HG03108 (cell line): ENCODE measurements at regions not wholly inside any gene's neighbourhood (a gene's known extent, or its start where the extent isn't known, plus 50 kb on each side); places are given as distances from the start of the nearest gene placed in this dataset.
"Not testable (repeated sequence)": the region's sequence is repeated elsewhere in the genome, so short reads cannot be mapped to it uniquely, and the experiment has no call there.

Source experiments
- ATAC-seq: cut with Tn5 transposase; IDR thresholded peaks from one replicate; pipeline ENCODE4 v1.9.1; 2021; ENCODE audit warnings: moderate library complexity; ENCODE audit not compliant: unreplicated experiment

DNA sequence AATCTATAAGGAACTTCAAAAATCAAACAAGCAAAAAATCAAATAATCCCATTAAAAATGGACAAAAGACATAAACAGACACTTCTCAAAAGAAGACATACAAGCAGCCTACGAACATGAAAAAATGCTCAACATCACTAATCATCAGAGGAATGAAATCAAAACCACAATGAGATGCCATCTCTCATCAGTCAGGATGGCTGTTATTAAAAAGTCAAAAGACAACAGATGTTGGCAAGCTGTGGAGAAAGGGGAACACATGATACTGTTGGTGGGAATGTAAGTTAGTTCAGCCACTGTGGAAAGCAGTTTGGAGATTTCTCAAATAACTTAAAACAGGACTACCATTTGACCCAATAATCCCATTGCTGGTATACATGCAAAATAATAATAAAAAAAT lies 226.4 kb downstream of the S1PR1 start:
- no peak for ATAC-seq

DNA sequence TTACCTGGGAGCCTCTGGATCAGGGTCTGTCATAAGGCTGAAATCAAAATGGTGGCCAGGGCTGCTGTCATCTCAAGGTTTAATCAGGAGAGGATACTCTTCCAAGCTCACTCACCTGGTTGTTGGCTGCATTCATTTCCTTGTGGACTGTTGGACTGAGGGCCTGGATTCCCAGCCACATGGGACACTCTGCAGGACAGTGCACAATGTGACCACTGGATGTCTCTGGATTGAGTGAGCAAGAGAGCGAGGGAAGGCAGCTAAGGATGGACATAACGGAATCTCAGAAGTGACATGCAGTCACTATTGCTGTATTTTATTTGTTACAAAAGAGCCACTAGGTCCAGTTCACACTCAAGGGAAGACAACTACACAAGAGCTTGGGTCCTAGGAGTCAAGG lies 229.1 kb downstream of the S1PR1 start:
- no peak for ATAC-seq

DNA sequence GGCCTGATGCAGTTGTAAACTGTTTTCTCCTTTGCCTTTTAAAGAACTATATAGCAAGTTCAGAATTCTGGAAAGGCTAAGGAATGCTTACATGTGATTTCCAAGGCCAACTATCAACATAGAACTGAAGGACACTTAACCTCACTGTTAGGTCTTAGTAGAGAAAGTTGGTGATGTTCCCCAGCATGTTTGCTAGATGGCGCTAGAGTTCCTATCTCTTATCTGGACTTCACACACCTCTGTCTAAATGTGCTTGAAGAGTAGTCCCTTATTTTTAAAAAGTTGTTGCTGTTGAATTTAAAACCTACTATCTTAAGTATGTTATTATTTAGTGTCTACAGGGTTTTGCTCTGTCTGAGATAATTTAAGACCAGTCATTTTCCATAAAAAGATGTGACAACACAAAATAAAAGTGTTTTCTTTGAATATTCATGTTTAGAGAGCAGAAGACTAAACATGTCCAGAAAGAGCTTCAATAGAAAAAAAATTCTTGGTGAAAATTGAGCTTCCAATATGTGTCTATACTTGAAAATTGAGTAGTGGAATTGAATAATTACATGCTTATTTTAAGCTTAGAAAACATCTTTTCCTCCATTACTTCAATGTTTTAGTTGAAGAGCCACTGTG lies 237.3 kb downstream of the S1PR1 start:
- ATAC-seq, result no peak

DNA sequence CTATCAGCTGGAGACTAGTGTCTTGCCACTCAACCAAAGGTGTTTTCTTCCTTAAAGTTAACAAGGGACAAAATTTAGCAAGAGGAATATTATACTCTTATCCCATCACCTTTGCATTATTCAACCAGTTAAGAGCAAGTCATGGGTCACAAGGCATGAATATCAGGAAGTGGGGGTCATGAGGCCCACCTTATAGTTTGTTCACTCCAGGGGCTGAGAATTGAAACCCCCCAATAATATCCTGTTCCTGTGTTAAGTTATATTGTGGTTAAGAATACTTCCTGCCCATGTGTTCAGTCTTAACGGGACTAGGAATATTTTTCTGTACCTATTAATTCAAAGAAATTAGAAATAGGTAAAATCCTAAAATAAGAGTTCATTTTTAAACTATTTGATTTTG lies 239.7 kb downstream of the S1PR1 start:
- no peak for ATAC-seq

DNA sequence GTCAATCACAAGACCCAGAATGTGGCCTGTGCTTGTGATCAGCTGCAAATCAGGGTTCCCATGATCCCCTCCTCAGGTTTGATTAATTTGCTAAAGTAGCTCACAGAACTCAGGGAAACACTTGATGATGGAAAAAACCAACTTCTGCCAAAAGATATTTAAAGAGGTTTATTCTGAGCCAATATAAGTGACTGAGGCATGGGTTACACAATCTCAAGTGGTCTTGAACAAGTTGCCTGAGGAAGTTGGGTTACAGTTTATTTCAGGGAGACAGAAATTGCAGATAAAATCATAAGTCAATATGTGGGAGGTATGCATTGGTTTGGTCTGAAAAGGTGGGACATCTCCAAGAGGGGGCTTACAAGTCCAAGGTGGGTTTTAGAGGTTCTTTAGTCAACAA lies 243.1 kb downstream of the S1PR1 start:
- ATAC-seq, result no peak

DNA sequence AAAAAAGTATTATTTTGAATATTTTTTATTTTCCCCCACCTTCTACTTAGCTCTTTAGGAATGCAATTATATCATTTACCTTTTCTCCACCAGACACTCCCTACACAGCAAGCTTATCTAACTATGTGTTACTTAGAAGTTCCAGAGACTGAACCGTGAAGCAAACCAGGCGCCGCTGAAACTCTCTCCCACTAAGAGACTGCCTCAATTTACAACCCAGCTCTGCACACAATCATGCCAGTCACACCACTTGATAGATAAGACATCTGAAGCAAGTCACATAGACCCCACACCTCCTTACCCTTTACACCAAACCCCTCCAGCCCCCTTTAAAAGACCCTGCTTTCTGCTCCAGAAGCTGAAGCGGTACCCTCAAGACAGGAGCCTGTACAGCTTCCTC lies 245.5 kb downstream of the S1PR1 start:
- no peak for ATAC-seq

DNA sequence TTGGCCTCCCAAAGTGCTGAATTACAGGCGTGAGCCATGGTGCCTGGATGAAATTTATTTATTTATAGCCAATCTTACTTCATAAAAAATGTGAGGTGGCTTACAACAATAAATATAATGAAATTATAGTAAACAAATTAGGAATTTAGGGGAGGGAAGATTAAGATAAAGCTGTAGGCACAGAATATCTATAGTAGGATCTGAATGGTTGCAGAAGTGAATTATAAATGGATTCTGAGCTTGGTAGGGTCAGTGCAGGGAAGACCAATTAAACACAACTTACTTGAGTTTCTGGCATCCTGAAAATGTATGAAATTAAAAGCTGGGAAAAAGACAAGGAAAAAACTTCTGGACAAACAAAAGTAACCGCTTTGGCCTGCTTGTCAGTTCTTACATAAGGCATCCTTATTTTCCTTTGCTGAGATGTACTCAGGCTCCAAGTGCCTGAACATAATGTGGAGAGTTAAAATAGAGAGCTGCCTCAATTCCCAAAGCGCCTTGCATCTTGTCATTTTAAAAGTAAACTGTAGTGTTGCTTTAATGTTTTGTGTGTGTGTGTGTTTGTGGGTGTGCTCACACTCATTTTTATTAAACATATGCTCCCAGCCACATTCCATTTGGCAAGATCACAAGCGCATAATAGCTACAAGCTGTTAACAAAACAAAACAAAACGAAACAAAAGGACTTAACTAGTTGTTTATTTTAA lies 247.3 kb downstream of the S1PR1 start:
- ATAC-seq, result no peak

DNA sequence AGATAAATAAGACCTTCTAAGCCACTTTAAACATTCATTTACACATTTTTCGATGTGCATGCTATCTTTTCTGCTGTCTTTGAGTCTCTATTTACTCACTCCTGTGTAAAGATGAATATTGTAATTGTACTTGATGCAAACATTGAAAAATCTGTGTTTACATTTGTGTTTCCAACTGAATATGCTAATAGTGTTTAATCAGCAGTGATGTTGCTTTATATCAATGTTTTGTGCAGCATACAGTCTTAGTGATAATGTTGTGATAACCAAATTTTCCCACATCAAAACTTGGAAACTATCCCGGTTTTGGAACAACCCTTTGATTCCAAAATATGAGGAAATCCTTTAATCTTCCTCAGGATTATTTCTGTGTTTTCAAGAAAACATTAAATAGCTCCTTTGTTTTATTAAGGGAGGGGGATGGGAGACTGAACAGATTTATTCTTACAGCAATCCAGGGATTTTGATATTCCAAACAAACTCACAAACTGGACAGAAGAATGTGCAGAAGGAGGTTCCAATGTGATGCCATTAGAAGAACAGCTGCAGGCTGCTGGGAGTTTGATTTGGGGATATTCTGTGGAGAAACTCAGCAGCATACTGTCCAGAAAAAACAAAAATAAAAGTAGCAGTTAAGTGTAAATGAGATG lies 248.0 kb downstream of the S1PR1 start:
- no peak for ATAC-seq

DNA sequence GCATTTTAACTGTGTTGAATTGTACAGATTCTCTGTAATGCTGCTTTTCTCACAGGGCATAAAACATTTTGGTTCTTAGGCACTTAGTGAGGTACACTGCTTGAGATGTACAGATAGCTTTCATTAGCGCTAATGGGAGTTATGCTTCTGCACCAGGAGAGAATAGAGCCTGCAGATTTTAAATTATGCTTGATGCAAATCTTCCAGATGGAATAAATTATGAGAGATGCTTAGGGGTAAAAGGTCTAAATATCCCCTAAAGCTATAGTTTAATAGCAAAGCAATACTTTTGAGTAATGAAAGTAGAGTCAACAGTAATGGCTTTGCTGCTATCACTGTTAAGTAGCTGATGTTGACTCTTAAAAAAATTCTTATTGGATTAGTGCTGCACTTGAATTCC lies 248.9 kb downstream of the S1PR1 start:
- no peak for ATAC-seq

DNA sequence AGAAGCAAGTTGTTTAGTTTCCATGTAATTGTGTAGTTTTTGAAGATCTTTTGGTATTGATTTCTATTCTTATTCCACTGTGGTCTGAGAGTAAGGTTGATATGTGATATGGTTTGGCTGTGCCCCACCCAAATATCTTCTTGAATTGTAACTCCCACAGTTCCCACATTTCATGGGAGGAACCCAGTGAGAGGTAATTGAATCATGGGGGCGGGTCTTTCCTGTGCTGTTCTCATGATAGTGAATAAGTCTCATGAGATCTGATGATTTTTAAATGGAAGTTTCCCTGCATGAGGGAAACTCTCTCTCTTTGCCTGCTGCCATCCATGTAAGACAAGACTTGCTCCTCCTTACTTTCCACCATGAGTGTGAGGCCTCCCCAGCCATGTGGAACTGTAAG lies 255.3 kb downstream of the S1PR1 start:
- ATAC-seq, result not testable (repeated sequence)

DNA sequence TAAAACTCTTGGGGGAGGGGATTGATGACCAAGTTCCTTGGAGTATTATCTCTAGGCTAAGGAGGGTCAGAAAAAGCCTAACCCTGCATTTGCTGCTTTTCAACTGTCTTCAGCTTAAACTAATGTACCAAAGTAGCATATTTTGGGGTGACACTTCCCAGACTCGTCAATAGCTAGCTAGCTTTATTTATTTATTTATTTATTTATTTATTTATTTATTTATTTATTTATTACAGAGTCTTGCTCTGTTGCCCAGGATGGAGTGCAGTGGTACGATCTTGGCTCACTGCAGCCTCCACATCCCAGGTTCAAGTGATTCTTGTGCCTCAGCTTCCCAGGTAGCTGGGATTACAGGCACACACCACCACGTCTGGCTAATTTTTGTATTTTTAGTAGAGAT lies 257.1 kb downstream of the S1PR1 start:
- not testable (repeated sequence) for ATAC-seq

DNA sequence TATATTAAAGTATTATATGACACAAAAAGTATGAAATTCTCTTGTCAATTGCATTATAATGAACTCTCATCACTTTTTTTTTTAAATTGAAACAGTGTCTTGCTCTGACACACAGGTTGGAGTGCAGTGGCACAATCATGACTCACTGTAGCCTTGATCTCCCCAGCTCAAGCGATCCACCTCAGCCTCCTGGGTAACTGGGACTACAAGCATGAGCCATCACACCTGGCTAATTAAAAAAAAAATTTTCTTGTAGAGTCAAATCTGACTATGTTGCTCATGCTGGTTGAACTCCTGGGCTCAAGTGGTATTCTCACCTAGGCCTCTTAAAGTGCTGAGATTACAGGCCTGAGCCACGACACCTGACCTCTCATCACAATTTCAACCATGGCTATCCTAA lies 259.3 kb downstream of the S1PR1 start:
- ATAC-seq, result no peak

DNA sequence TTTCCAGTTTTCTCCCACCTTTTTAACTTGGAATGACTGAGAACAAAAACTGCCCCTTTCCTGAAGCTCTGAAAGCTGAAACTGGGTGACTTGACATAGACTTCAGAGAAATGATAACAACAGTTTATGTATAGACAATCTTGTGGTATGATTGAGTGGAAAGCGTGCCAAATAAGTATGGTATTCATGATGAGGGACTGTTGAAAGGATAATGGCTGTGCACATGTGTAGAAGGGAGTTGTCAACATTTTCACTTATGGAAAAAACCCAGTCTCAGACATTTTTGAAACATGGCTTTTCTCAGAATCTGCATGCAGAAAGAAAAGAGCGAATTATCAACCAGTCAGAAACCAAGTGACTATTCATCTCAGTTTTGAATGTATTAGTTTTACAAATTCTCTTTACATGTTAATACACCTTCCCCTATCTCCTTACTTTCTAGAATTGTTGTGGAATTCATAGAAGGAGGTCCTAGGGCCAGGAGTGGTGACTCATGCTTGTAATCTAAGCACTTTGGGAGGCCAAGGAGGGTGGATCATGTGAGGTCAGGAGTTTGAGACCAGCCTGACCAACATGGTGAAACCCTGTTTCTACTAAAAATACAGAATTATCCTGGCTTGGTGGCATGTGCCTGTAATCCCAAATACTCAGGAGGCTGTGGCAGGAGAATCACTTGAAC lies 261.2 kb downstream of the S1PR1 start:
- ATAC-seq, result no peak

DNA sequence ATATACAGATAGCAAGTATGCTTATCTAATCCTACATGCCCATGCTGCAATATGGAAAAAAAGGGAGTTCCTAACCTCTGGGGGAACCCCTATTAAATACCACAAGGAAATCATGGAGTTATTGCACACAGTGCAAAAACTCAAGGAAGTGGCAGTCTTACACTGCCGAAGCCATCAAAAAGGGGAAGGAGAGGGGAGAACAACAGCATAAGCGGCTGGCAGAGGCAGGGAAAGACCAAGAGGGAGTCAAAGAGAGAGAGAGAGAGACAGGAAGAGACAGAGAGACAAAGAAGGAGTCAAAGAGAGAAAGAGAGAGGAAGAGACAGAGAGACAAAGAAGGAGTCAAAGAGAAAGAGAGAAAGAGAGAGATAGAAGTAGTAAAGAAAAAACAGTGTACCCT lies 267.3 kb downstream of the S1PR1 start:
- ATAC-seq, result not testable (repeated sequence)

DNA sequence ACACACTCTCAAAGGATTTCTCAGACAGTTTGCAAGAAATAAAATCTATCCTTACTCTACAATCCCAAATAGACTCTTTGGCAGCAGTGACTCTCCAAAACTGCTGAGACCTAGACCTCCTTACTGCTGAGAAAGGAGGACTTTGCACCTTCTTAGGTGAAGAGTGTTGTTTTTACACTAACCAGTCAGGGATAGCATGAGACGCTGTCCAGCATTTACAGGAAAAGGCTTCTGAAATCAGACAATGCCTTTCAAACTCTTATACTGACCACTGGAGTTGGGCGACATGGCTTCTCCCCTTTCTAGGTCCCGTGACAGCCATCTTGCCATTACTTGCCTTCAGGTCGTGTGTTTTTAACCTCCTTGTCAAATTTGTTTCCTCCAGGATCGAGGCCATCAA lies 268.4 kb downstream of the S1PR1 start:
- not testable (repeated sequence) for ATAC-seq

DNA sequence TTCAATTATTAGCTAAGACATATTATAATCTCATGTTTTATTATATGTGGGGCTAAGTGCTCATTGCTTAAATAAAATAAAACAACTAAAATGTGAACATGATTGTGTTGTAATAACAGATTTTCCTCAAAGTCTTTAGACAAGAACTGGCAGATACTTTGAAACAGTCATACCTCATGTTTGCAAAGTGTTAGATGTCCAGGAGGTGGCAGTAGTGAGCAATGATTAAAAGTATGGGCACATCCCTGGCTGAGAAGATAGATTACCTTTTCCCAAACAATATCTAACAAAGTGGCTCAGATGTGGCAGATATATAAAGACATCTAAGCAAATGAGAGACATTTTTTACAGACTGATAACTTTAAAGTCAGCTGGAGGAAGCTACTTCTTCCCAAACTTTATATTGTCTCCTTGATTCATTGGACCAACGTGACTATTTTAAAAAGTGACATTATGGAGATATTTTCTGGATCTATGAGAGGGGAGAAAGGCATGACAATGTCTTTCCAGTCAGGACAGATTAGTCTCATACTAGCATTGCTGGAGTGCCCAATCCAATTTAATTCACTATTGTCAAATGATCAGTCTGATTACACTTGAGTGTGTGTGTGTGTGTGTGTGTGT lies 269.8 kb downstream of the S1PR1 start:
- no peak for ATAC-seq

DNA sequence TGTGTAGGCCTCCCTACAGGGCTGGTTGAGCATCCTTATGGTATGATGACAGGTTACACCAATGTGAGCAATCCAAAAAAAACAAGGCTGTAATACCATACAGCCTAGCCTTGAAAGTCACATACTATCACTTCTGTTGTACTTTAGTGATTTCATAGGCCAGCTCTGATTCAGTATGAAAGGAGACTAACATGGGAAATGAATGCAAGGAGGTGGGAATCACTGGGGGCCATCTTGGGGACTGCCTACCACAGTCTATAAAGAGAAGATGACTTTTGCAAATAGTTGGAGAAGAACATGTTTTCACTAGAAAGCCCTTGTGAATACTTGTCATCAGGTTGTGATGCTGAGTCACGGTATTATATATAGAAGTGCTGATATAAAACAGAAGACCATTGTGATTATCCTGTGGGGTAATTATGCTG lies 270.7 kb downstream of the S1PR1 start:
- ATAC-seq, result no peak

DNA sequence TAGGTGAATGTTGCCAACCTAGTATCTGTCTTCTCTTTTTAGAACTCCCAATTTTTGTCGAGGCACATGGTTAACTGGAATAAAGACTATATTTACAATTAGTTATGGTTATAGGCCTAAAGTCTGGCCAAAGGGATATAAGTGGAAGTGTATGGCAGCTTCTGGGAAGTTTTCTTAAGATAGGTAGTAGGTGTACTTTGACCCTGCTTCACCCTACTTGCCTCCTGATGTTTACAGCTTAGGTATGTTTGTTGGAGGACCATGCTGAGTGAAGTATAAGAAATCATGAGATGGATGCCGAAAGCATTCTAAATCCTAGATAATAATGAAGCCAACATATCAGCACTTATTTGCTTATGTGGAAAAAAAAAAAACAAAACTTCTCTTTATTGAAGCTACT lies 272.1 kb downstream of the S1PR1 start:
- ATAC-seq, result no peak

DNA sequence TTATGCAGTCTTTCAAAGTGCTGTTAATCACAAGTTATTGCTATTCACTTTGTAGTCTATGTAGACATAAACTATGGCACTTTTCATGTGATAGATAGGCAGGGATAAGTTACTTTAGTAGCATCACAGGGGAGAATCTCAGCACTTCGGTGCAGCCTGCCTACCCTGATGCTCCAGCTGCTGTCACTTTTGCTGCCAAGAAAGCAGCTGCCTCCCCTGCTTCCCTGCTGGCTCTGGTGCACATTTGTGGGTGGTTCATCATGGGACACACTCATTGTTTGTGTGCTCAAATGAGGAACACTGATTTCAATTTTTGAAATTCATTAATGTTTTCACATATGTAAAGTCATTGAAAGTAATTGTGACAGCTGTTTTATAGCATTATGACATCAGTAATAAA lies 272.6 kb downstream of the S1PR1 start:
- ATAC-seq, result no peak

DNA sequence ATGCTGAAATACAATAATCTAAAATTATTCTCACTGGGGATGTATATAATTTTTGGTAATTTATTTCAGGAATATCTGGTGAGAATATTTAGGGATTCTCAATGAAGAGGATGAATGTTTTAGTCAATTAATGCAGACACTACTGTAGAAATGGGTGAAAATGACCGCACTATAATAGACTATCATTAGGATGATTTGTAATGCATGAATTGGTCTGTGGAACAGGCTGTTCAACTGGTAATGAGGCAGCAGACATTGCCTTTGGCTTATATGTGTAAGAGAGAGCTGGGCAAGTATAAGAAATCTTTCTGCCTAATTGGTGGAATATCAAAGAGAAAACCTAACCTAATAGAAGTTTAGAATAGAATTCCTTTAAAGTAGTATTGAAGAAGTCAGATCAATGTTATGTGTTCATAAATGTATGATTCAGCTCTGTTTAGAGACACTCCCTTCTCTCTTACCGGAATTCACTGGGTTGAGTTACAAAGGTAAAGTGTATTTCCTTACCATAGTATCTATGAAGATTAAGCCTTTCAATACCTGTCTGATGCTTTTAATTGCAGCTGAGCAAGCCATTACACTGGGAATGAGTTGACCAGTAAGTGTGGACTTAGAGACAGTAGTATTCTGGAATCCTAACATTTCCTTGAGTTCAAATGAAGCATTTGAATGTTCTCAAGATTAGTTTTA lies 274.5 kb downstream of the S1PR1 start:
- ATAC-seq, result no peak

DNA sequence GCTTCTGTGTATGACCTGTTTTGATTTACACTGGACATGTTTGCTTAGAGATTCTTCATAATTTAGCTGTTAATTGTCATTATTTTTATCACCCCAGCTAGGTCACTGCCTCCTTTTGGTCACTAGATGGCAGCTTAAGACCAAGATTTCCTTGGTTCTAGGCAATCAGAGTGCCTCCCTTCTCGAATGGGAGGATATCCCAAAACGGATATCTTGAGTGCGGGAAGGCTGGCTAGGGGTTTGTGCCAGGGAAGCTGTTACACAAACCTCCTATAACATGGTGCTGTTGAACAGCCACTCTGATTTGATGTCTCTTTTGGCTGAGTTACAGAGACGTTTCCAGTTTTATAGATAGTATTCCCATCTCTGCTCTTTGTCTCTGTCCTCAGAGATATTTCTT lies 283.5 kb downstream of the S1PR1 start:
- ATAC-seq, result peak; percentile 93
